ENCODE measurements at regions not wholly inside any gene's neighbourhood (a gene's known extent, or its start where the extent isn't known, plus 50 kb on each side); places are given as distances from the start of the nearest gene placed in this dataset.
"Not testable (repeated sequence)": the region's sequence is repeated elsewhere in the genome, so short reads cannot be mapped to it uniquely, and the experiment has no call there.

- in situ Hi-C loops (cut with MboI; ENCODE audit: low sequenced_read_pairs) = no loop called here
Measured at GRCh38 chr7:118764221-118764620, 539.7 kb downstream of the ANKRD7 start.

GRCh38 chr7:118771672-118772071 is 547.2 kb downstream of the ANKRD7 start:
- in situ Hi-C loops (cut with MboI; ENCODE audit: low sequenced_read_pairs) = no loop called here

GRCh38 chr7:118777308-118777707 is 552.8 kb downstream of the ANKRD7 start:
- in situ Hi-C loops (cut with MboI; ENCODE audit: low sequenced_read_pairs) = no loop called here

GRCh38 chr7:118792682-118793081 is 568.2 kb downstream of the ANKRD7 start:
- in situ Hi-C loops (cut with MboI; ENCODE audit: low sequenced_read_pairs) = no loop called here

GRCh38 chr7:118793582-118793981 is 569.1 kb downstream of the ANKRD7 start:
- in situ Hi-C loops (cut with MboI; ENCODE audit: low sequenced_read_pairs) = no loop called here

- in situ Hi-C loops (cut with MboI; ENCODE audit: low sequenced_read_pairs) = no loop called here
Measured at GRCh38 chr7:118794419-118794818, 569.9 kb downstream of the ANKRD7 start.

- in situ Hi-C loops (cut with MboI; ENCODE audit: low sequenced_read_pairs) = no loop called here
Measured at GRCh38 chr7:118801366-118801765, 576.9 kb downstream of the ANKRD7 start.

GRCh38 chr7:118802726-118803125 is 578.2 kb downstream of the ANKRD7 start:
- in situ Hi-C loops (cut with MboI; ENCODE audit: low sequenced_read_pairs) = no loop called here

GRCh38 chr7:118826246-118826645 is 601.7 kb downstream of the ANKRD7 start:
- in situ Hi-C loops (cut with MboI; ENCODE audit: low sequenced_read_pairs) = no loop called here

- in situ Hi-C loops (cut with MboI; ENCODE audit: low sequenced_read_pairs) = no loop called here
Measured at GRCh38 chr7:118836933-118837332, 612.4 kb downstream of the ANKRD7 start.

- in situ Hi-C loops (cut with MboI; ENCODE audit: low sequenced_read_pairs) = no loop called here
Measured at GRCh38 chr7:118839515-118839914, 615.0 kb downstream of the ANKRD7 start.

GRCh38 chr7:118843456-118843855 is 619.0 kb downstream of the ANKRD7 start:
- in situ Hi-C loops (cut with MboI; ENCODE audit: low sequenced_read_pairs) = no loop called here

- in situ Hi-C loops (cut with MboI; ENCODE audit: low sequenced_read_pairs) = no loop called here
Measured at GRCh38 chr7:118844748-118845147, 620.2 kb downstream of the ANKRD7 start.

GRCh38 chr7:118845791-118846190 is 621.3 kb downstream of the ANKRD7 start:
- in situ Hi-C loops (cut with MboI; ENCODE audit: low sequenced_read_pairs) = no loop called here

- in situ Hi-C loops (cut with MboI; ENCODE audit: low sequenced_read_pairs) = no loop called here
Measured at GRCh38 chr7:118846977-118847376, 622.5 kb downstream of the ANKRD7 start.

GRCh38 chr7:118855290-118855689 is 630.8 kb downstream of the ANKRD7 start:
- in situ Hi-C loops (cut with MboI; ENCODE audit: low sequenced_read_pairs) = no loop called here

GRCh38 chr7:118858651-118859149 is 634.2 kb downstream of the ANKRD7 start:
- in situ Hi-C loops (cut with MboI; ENCODE audit: low sequenced_read_pairs) = no loop called here

GRCh38 chr7:118861581-118861980 is 637.1 kb downstream of the ANKRD7 start:
- in situ Hi-C loops (cut with MboI; ENCODE audit: low sequenced_read_pairs) = no loop called here

- in situ Hi-C loops (cut with MboI; ENCODE audit: low sequenced_read_pairs) = no loop called here
Measured at GRCh38 chr7:118862740-118863139, 638.2 kb downstream of the ANKRD7 start.

- in situ Hi-C loops (cut with MboI; ENCODE audit: low sequenced_read_pairs) = no loop called here
Measured at GRCh38 chr7:118863966-118864365, 639.5 kb downstream of the ANKRD7 start.

- in situ Hi-C loops (cut with MboI; ENCODE audit: low sequenced_read_pairs) = no loop called here
Measured at GRCh38 chr7:118867860-118868259, 643.4 kb downstream of the ANKRD7 start.

- in situ Hi-C loops (cut with MboI; ENCODE audit: low sequenced_read_pairs) = not testable (repeated sequence)
Measured at GRCh38 chr7:118869141-118869540, 644.6 kb downstream of the ANKRD7 start.

- in situ Hi-C loops (cut with MboI; ENCODE audit: low sequenced_read_pairs) = no loop called here
Measured at GRCh38 chr7:118870187-118870586, 645.7 kb downstream of the ANKRD7 start.

- in situ Hi-C loops (cut with MboI; ENCODE audit: low sequenced_read_pairs) = no loop called here
Measured at GRCh38 chr7:118872568-118872967, 648.1 kb downstream of the ANKRD7 start.

Data from HL-60/S4 treated with phorbol 12-myristate 13-acetate at 8.2 ng/mL for 4 days and 3 days (cell line).